ENCODE measurements at regions not wholly inside any gene's neighbourhood (a gene's known extent, or its start where the extent isn't known, plus 50 kb on each side); places are given as distances from the start of the nearest gene placed in this dataset.

DNA sequence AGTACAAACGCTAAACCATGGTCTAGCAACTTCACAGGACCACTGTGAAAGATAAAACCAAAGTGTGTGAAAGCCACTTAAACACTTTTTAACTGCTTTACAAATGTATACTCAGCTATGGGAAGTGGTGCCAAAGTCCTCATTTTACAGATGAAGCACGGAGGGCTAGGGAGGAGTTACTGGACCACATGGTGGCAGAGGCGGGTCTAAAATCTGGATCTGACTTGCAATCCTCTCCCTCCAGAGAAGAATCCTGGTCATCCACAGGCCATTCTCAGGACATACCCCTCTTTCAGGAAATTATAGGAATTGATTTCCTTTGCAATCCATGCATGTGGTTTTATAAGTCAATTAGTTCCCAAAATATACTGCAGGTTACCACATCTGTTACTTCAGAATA is 84.6 kb upstream of the GYPC start:
- no peak overlapping the region for H2AFZ ChIP-seq (ENCODE audit: low read length)
- H3K9ac ChIP-seq (ENCODE audit: low read length) = no peak overlapping the region
- no peaks in the 10 kb centered on the region for H3K36me3 ChIP-seq (ENCODE audit: insufficient read depth, low read length)
- H3K4me3 ChIP-seq (ENCODE audit: low read depth, low read length, poor library complexity, severe bottlenecking) = no peak overlapping the region
- H3K9me2 ChIP-seq (ENCODE audit: low read depth, low read length) = no peaks in the 10 kb centered on the region
- no peaks in the 10 kb centered on the region for H3K9me3 ChIP-seq (ENCODE audit: low read length)
- no peaks in the 10 kb centered on the region for H4K20me1 ChIP-seq (ENCODE audit: insufficient read depth, low read length)
- H3K27me3 ChIP-seq (ENCODE audit: insufficient read depth, low read length) = no peaks in the 10 kb centered on the region
- H3K79me2 ChIP-seq (ENCODE audit: insufficient read depth, low read length) = no peaks in the 10 kb centered on the region
- TF ChIP-seq EZH2 (IDR thresholded peaks at IDR 0.05; ENCODE audit: borderline replicate concordance, low read length) = no peak
- TF ChIP-seq, protein P1, sequence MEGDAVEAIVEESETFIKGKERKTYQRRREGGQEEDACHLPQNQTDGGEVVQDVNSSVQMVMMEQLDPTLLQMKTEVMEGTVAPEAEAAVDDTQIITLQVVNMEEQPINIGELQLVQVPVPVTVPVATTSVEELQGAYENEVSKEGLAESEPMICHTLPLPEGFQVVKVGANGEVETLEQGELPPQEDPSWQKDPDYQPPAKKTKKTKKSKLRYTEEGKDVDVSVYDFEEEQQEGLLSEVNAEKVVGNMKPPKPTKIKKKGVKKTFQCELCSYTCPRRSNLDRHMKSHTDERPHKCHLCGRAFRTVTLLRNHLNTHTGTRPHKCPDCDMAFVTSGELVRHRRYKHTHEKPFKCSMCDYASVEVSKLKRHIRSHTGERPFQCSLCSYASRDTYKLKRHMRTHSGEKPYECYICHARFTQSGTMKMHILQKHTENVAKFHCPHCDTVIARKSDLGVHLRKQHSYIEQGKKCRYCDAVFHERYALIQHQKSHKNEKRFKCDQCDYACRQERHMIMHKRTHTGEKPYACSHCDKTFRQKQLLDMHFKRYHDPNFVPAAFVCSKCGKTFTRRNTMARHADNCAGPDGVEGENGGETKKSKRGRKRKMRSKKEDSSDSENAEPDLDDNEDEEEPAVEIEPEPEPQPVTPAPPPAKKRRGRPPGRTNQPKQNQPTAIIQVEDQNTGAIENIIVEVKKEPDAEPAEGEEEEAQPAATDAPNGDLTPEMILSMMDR (IDR thresholded peaks at IDR 0.05; ENCODE audit: low read length) = no peak
- H3K4me2 ChIP-seq (ENCODE audit: low read length) = no peak overlapping the region
- H3F3A ChIP-seq (ENCODE audit: insufficient read depth, low read length) = no peaks in the 10 kb centered on the region
- H3K4me1 ChIP-seq (ENCODE audit: insufficient read depth, low read length, severe bottlenecking) = no peaks in the 10 kb centered on the region
- no peak overlapping the region for H3K27ac ChIP-seq (ENCODE audit: low read depth, low read length, poor library complexity, severe bottlenecking)

DNA sequence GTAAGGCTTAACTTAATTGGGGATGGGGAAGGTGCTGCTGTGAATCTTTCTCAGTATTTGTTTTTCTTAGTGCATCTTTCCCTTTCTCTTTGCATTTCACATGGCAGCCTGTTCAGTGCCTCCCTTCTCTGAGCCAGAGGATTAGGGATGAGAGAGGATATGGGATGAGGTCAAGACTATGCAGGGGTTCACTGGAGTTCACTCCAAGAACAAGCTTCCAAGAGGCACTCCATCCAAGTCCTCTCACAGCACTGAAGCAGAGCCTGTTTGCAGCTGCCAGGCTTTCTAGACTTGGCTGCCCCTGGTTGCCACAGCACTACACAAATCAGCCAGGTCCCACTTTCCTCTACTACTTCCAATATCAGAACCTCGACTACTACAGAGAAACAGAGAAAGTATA is 80.3 kb upstream of the GYPC start:
- H4K20me1 ChIP-seq (ENCODE audit: insufficient read depth, low read length) = no peaks in the 10 kb centered on the region
- no peak overlapping the region for H3K4me2 ChIP-seq (ENCODE audit: low read length)
- H3K79me2 ChIP-seq (ENCODE audit: insufficient read depth, low read length) = no peaks in the 10 kb centered on the region
- no peaks in the 10 kb centered on the region for H3K36me3 ChIP-seq (ENCODE audit: insufficient read depth, low read length)
- TF ChIP-seq, protein P1 (IDR thresholded peaks at IDR 0.05; ENCODE audit: low read length) = no peak
- no peak for TF ChIP-seq EZH2 (IDR thresholded peaks at IDR 0.05; ENCODE audit: borderline replicate concordance, low read length)
- no peak overlapping the region for H3K27ac ChIP-seq (ENCODE audit: low read depth, low read length, poor library complexity, severe bottlenecking)
- no peaks in the 10 kb centered on the region for H3K27me3 ChIP-seq (ENCODE audit: insufficient read depth, low read length)
- H3F3A ChIP-seq (ENCODE audit: insufficient read depth, low read length) = no peaks in the 10 kb centered on the region
- H3K9me2 ChIP-seq (ENCODE audit: low read depth, low read length) = no peaks in the 10 kb centered on the region
- H3K4me1 ChIP-seq (ENCODE audit: insufficient read depth, low read length, severe bottlenecking) = no peaks in the 10 kb centered on the region
- H3K4me3 ChIP-seq (ENCODE audit: low read depth, low read length, poor library complexity, severe bottlenecking) = no peak overlapping the region
- H3K9me3 ChIP-seq (ENCODE audit: low read length) = no peaks in the 10 kb centered on the region
- no peak overlapping the region for H3K9ac ChIP-seq (ENCODE audit: low read length)
- H2AFZ ChIP-seq (ENCODE audit: low read length) = no peak overlapping the region

DNA sequence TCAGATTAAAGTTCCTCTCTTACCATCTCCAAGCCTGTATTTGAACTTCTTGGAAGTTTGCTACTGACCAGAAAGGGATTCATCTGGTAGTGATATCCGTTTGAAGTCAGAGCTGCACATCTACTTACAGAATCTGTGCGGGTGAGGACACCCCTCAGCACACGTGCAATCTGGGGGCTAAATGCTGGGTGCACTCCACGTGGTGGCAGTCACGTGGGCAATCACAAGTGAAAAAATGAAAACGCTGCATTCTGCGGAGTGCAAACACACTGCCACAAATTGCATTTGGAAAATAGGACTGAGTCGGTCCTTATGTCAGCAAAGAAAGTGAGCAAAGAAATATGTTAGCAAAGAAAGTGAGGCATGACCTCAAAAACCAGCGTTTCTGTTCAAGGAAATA is 76.1 kb upstream of the GYPC start:
- Histone ChIP-seq H3K4me3 (ENCODE audit: low read depth, low read length, poor library complexity, severe bottlenecking) (no peak overlapping the region), H3K27me3 (ENCODE audit: insufficient read depth, low read length) (no peaks in the 10 kb centered on the region), H3K9me2 (ENCODE audit: low read depth, low read length) (no peaks in the 10 kb centered on the region), H3K27ac (ENCODE audit: low read depth, low read length, poor library complexity, severe bottlenecking) (no peak overlapping the region), H3F3A (ENCODE audit: insufficient read depth, low read length) (no peaks in the 10 kb centered on the region), H3K4me2 (ENCODE audit: low read length) (no peak overlapping the region), H4K20me1 (ENCODE audit: insufficient read depth, low read length) (no peaks in the 10 kb centered on the region), H2AFZ (ENCODE audit: low read length) (no peak overlapping the region), H3K79me2 (ENCODE audit: insufficient read depth, low read length) (no peaks in the 10 kb centered on the region), H3K36me3 (ENCODE audit: insufficient read depth, low read length) (no peaks in the 10 kb centered on the region), H3K4me1 (ENCODE audit: insufficient read depth, low read length, severe bottlenecking) (no peaks in the 10 kb centered on the region), H3K9me3 (ENCODE audit: low read length) (no peaks in the 10 kb centered on the region), H3K9ac (ENCODE audit: low read length) (no peak overlapping the region)
- TF ChIP-seq, protein P1 (IDR thresholded peaks at IDR 0.05; ENCODE audit: low read length) = no peak
- TF ChIP-seq EZH2 (IDR thresholded peaks at IDR 0.05; ENCODE audit: borderline replicate concordance, low read length) = no peak
